Mesendoderm (in vitro differentiated cells): ENCODE measurements at regions not wholly inside any gene's neighbourhood (a gene's known extent, or its start where the extent isn't known, plus 50 kb on each side); places are given as distances from the start of the nearest gene placed in this dataset.
"Not testable (repeated sequence)": the region's sequence is repeated elsewhere in the genome, so short reads cannot be mapped to it uniquely, and the experiment has no call there.

Experiments used
- DNase-seq: peaks from one replicate; pipeline ENCODE4 v3.0.0; 2013
- H2AK5ac ChIP-seq: 2 replicates; pipeline ENCODE4 v1.6.1; 2013; ENCODE audit warnings: low read length, inconsistent platforms
- H2BK120ac ChIP-seq: 2 replicates; pipeline ENCODE4 v1.6.1; 2013; ENCODE audit warnings: low read depth, mild to moderate bottlenecking, low read length, moderate library complexity, mixed read lengths
- H2BK15ac ChIP-seq: replicated peaks from 2 replicates; pipeline ENCODE4 v1.6.1; 2013; ENCODE audit warnings: low read depth, mild to moderate bottlenecking, moderate library complexity
- H2BK5ac ChIP-seq: 2 replicates; pipeline ENCODE4 v1.6.1; 2013; ENCODE audit warnings: low read length, inconsistent platforms
- H3K18ac ChIP-seq: 2 replicates; pipeline ENCODE4 v1.6.1; 2013; ENCODE audit warnings: mild to moderate bottlenecking, low read length, mixed read lengths
- H3K23ac ChIP-seq: one replicate; pipeline ENCODE4 v1.6.1; 2013; ENCODE audit warnings: low read length
- H3K27ac ChIP-seq: 2 replicates; pipeline ENCODE4 v1.5.1; 2013; ENCODE audit warnings: low read depth, mild to moderate bottlenecking, inconsistent platforms, low read length, moderate library complexity
- H3K27me3 ChIP-seq: 2 replicates; pipeline ENCODE4 v1.6.1; 2013; ENCODE audit warnings: low read length, control low read depth, mild to moderate bottlenecking, inconsistent platforms; ENCODE audit not compliant: insufficient read depth, poor library complexity
- H3K36me3 ChIP-seq: 2 replicates; pipeline ENCODE4 v1.6.1; 2013; ENCODE audit warnings: low read length, inconsistent platforms; ENCODE audit not compliant: control insufficient read depth, insufficient read depth
- H3K4ac ChIP-seq: one replicate; pipeline ENCODE4 v1.6.1; 2013; ENCODE audit warnings: low read depth, mild to moderate bottlenecking, low read length, moderate library complexity
- H3K4me1 ChIP-seq: 2 replicates; pipeline ENCODE4 v1.6.1; 2013; ENCODE audit warnings: low read depth, low read length, inconsistent platforms; ENCODE audit not compliant: control insufficient read depth
- H3K4me2 ChIP-seq: 2 replicates; pipeline ENCODE4 v1.6.1; 2013; ENCODE audit warnings: low read length
- H3K4me3 ChIP-seq: 2 replicates; pipeline ENCODE4 v1.5.1; 2013; ENCODE audit warnings: mild to moderate bottlenecking, low read length
- H3K56ac ChIP-seq: one replicate; pipeline ENCODE4 v1.6.1; 2013; ENCODE audit warnings: low read length
- H3K79me1 ChIP-seq: 2 replicates; pipeline ENCODE4 v1.6.1; 2013; ENCODE audit warnings: low read length, inconsistent platforms
- H3K79me2 ChIP-seq: 2 replicates; pipeline ENCODE4 v1.6.1; 2013; ENCODE audit warnings: mild to moderate bottlenecking, low read length; ENCODE audit not compliant: control insufficient read depth, insufficient read depth
- H3K9ac ChIP-seq: 2 replicates; pipeline ENCODE4 v1.6.1; 2013; ENCODE audit warnings: low read length, inconsistent platforms
- H4K5ac ChIP-seq: one replicate; pipeline ENCODE4 v1.6.1; 2013; ENCODE audit warnings: low read length
- H4K8ac ChIP-seq: one replicate; pipeline ENCODE4 v1.6.1; 2013; ENCODE audit warnings: low read depth, mild to moderate bottlenecking, control low read depth, low read length, moderate library complexity
- WGBS: extraction: QIAGEN DNeasy Blood & Tissue Kit; methylation state at CpG from one replicate; pipeline ENCODE4 v1.1.7; 2013; ENCODE audit warnings: low lambda C conversion rate, missing lambda C conversion rate; ENCODE audit not compliant: insufficient coverage; ENCODE audit errors: extremely low coverage; 5-methylcytosine and 5-hydroxymethylcytosine counted together

DNA sequence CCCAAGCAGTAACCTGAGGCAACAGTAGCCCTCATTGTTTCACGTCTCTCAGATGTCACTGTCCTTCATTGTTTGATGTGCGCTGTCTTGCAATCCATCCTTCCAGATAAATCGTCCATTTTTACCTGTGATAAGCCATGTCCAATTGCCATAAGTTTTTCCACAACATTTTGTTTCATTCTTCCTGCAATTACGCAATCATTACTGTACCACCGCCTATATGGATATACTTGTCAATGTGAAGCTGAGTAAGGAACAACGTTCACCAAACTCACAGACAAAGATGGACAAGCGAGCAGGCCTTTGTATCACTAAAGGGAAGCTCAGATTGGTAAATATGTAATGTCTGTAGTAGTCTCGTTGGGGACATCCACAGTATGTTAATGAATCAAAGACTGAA lies 452.5 kb upstream of the NDN start:
- not testable (repeated sequence) for H2BK15ac ChIP-seq, H3K4ac ChIP-seq, H2AK5ac ChIP-seq, H4K8ac ChIP-seq, H3K79me2 ChIP-seq, H3K4me1 ChIP-seq, H4K5ac ChIP-seq, DNase-seq, H3K27me3 ChIP-seq, H3K18ac ChIP-seq, H3K4me3 ChIP-seq, H3K23ac ChIP-seq, H3K9ac ChIP-seq, H3K36me3 ChIP-seq, H2BK5ac ChIP-seq, H3K27ac ChIP-seq, H3K4me2 ChIP-seq, H3K79me1 ChIP-seq, H2BK120ac ChIP-seq, H3K56ac ChIP-seq
- WGBS, result no CpG with 5 or more reads among the region's 8 CpGs

DNA sequence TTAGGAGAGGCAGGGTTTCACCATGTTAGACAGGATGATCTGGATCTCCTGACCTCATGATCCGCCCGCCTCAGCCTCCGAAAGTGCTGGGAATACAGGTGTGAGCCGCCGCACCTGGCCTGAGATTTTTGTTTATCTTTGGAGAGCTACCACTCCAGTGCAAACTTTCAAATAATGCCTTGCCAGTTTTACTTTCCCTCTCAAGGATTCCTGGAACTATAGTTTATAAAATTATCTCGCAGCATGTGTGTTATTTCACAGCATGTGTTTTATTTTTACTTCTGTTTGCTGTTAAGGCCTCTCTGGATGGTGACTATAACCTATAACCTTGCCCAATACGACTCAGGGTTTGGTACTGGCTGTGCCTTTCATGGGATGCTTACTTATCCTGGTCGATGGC lies 458.0 kb upstream of the NDN start:
- H3K23ac ChIP-seq, H3K9ac ChIP-seq, H3K27ac ChIP-seq, DNase-seq, H2AK5ac ChIP-seq, H3K79me1 ChIP-seq, H2BK120ac ChIP-seq, H2BK15ac ChIP-seq, H3K4ac ChIP-seq, H2BK5ac ChIP-seq, H4K5ac ChIP-seq, H3K4me3 ChIP-seq, H3K56ac ChIP-seq, H4K8ac ChIP-seq, H3K4me2 ChIP-seq, H3K18ac ChIP-seq, H3K27me3 ChIP-seq, H3K36me3 ChIP-seq, H3K79me2 ChIP-seq, H3K4me1 ChIP-seq: not testable (repeated sequence)
- no CpG with 5 or more reads among the region's 8 CpGs for WGBS

GRCh38 chr15:24146251-24146650 lies 459.1 kb upstream of the NDN start:
- Histone ChIP-seq H3K79me1 (no peaks in the 10 kb centered on the region), H3K4me1 (no peaks in the 10 kb centered on the region), H3K27ac (no peak overlapping the region), H3K9ac (no peak overlapping the region), H2BK5ac (no peak overlapping the region), H2AK5ac (no peak overlapping the region), H4K8ac (no peak overlapping the region), H4K5ac (no peak overlapping the region), H3K36me3 (no peaks in the 10 kb centered on the region), H3K79me2 (no peaks in the 10 kb centered on the region), H2BK15ac (no peak overlapping the region), H3K27me3 (no peaks in the 10 kb centered on the region), H3K56ac (no peak overlapping the region), H3K4ac (no peak overlapping the region), H3K4me2 (no peak overlapping the region), H3K4me3 (no peak overlapping the region), H2BK120ac (no peak overlapping the region), H3K23ac (no peak overlapping the region), H3K18ac (no peak overlapping the region)
- no peak for DNase-seq
- WGBS, result no CpG with 5 or more reads among the region's 2 CpGs

DNA sequence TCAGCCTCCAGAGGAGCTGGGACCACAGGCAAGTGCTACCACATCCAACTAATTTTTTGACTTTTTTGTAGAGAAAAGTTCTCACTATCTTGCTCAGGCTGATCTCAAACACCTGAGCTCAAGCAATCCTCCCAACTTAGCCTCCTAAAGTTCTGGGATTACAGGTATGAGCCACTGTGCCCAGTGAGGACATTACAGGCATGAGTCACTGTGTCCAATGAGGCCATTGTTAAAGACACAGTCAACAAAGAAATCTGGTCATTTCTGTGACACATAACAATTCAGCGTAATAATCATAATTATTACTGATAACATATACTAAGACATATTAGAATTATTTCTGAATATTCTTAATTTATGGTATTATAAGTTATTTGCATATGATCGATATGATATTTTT lies 463.4 kb upstream of the NDN start:
- H3K56ac ChIP-seq, result no peak overlapping the region
- H3K18ac ChIP-seq, result no peak overlapping the region
- WGBS, result no CpG with 5 or more reads among the region's 2 CpGs
- H3K4me2 ChIP-seq, result no peak overlapping the region
- H4K5ac ChIP-seq, result no peak overlapping the region
- H3K27ac ChIP-seq, result no peak overlapping the region
- no peak overlapping the region for H2BK5ac ChIP-seq
- H3K27me3 ChIP-seq, result no peaks in the 10 kb centered on the region
- no peak overlapping the region for H2BK120ac ChIP-seq
- H3K4me1 ChIP-seq, result no peaks in the 10 kb centered on the region
- no peak overlapping the region for H3K23ac ChIP-seq
- no peak overlapping the region for H2BK15ac ChIP-seq
- H3K4me3 ChIP-seq, result no peak overlapping the region
- no peaks in the 10 kb centered on the region for H3K79me1 ChIP-seq
- DNase-seq, result no peak
- no peak overlapping the region for H3K4ac ChIP-seq
- no peak overlapping the region for H4K8ac ChIP-seq
- H3K9ac ChIP-seq, result no peak overlapping the region
- H3K36me3 ChIP-seq, result no peaks in the 10 kb centered on the region
- no peaks in the 10 kb centered on the region for H3K79me2 ChIP-seq
- H2AK5ac ChIP-seq, result no peak overlapping the region

DNA sequence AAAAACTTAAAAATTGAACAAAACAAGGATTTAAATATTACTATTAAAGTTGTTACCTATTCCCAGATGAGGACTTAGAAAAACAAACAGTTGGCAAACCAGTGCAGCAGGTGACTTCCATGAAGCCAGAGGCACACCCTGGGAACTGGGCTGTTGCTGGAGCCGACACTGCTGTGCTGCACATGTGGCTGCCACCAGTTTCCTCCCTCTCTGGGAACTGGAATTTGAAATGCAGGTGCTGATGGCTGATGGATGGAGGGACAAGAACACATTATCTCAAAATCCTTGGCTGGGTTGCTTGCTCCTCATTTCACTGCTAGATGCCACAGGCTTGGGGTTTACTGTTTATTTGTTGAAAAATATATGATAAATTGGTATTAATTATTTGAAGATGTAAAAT lies 471.2 kb upstream of the NDN start:
- not testable (repeated sequence) for H2BK120ac ChIP-seq, H4K8ac ChIP-seq, H3K18ac ChIP-seq, H3K4ac ChIP-seq, H2AK5ac ChIP-seq, H2BK15ac ChIP-seq, H3K27me3 ChIP-seq, DNase-seq, H3K4me2 ChIP-seq, H3K79me2 ChIP-seq, H3K79me1 ChIP-seq, H3K56ac ChIP-seq, H4K5ac ChIP-seq, H3K4me1 ChIP-seq, H3K27ac ChIP-seq, H2BK5ac ChIP-seq, H3K36me3 ChIP-seq, H3K23ac ChIP-seq, H3K4me3 ChIP-seq, H3K9ac ChIP-seq
- no CpG with 5 or more reads among the region's 1 CpG for WGBS

DNA sequence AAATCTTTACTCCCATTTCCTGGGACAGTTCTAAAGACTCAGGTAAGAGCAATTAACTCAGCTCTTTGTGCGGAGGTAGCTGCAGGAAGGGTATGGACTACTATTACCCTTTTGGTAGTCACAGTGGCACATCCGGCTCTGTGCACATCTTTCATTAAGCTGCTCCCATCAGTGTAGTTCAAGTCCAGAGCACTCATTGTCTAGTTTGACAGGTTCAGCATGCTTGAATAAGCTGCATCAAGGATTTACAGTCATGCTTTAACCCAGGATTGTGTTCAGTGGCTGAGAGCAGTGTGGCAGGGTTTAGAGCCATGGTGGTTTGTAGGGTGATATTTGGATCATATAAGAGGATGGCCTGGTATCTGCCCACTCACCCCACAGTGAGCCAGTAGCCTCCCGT lies 478.4 kb upstream of the NDN start:
- not testable (repeated sequence) for DNase-seq, H3K79me2 ChIP-seq, H3K27me3 ChIP-seq, H2BK120ac ChIP-seq, H3K56ac ChIP-seq, H3K9ac ChIP-seq, H3K18ac ChIP-seq, H3K79me1 ChIP-seq, H3K27ac ChIP-seq, H3K4ac ChIP-seq, H2BK5ac ChIP-seq, H4K8ac ChIP-seq, H2BK15ac ChIP-seq, H2AK5ac ChIP-seq, H3K23ac ChIP-seq, H3K4me3 ChIP-seq, H3K4me1 ChIP-seq, H4K5ac ChIP-seq, H3K36me3 ChIP-seq, H3K4me2 ChIP-seq
- WGBS, result no CpG with 5 or more reads among the region's 3 CpGs
